GM12801 (cell line): ENCODE measurements at regions not wholly inside any gene's neighbourhood (a gene's known extent, or its start where the extent isn't known, plus 50 kb on each side); places are given as distances from the start of the nearest gene placed in this dataset.

Source experiments
- TF ChIP-seq, protein P1 (sequence below): IDR thresholded peaks from one replicate; pipeline ENCODE4 v1.5.1; 2011; ENCODE audit warnings: control low read depth; ENCODE audit not compliant: insufficient read length; ENCODE audit errors: extremely low read depth

DNA sequence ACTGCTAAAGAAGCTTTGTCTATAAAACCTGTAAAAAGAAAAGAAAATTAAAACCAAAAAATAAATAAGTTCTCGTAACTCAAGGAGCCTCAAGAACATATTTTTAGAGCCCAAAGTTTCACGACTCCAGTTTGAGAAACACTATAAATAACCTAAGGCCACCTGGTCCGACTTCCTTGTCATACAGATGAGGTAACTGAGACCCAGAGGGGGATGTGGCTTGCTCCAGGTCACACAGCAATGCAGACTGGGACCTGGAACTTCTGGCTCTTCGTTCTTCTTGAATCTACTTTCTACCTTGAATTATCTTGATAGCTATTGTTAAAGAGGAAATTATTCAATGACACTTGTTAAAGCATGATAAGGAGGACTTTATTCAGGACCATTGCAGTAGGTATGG is 514.8 kb downstream of the CDK5RAP2 start:
- TF ChIP-seq, protein P1, sequence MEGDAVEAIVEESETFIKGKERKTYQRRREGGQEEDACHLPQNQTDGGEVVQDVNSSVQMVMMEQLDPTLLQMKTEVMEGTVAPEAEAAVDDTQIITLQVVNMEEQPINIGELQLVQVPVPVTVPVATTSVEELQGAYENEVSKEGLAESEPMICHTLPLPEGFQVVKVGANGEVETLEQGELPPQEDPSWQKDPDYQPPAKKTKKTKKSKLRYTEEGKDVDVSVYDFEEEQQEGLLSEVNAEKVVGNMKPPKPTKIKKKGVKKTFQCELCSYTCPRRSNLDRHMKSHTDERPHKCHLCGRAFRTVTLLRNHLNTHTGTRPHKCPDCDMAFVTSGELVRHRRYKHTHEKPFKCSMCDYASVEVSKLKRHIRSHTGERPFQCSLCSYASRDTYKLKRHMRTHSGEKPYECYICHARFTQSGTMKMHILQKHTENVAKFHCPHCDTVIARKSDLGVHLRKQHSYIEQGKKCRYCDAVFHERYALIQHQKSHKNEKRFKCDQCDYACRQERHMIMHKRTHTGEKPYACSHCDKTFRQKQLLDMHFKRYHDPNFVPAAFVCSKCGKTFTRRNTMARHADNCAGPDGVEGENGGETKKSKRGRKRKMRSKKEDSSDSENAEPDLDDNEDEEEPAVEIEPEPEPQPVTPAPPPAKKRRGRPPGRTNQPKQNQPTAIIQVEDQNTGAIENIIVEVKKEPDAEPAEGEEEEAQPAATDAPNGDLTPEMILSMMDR = no peak

DNA sequence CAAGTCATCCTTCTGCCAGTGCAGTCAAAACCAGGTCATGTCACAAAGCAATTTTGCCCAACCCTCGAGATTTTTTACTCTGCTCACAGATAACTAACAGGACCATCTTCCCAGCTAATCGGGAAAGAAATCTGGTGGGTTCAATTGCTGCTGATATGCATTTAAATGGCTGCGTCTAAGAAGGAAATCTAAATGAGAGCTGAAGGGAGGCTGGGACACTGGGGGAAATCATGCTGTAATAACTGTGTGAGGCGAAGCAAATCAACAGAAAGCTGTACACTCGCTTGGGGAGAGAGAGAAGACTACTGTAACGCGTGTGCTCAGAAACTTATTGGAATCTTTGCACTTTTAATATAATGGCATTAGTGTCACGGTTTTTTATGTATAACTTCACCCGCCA is 535.0 kb downstream of the CDK5RAP2 start:
- TF ChIP-seq, protein P1 = no peak

DNA sequence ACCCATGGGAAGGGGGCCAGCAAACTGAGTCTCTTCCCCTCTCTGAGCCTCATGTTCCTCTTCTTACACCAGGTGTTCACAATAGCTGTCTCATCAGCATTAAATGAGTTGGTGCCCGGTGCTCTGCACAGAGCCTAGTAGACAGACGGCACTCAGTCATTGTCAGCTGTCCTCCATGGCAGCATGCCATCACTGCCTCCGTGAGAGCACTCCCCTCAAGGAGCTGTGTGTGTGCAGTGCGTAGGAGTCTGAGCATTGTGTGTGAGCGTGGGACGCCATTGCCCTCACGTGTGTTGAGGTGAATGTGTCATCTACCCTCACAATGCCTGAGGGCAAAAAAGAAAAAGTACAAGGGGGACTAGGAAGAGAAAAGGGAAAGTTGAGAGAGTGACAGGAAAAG is 536.5 kb downstream of the CDK5RAP2 start:
- TF ChIP-seq, protein P1 = no peak

DNA sequence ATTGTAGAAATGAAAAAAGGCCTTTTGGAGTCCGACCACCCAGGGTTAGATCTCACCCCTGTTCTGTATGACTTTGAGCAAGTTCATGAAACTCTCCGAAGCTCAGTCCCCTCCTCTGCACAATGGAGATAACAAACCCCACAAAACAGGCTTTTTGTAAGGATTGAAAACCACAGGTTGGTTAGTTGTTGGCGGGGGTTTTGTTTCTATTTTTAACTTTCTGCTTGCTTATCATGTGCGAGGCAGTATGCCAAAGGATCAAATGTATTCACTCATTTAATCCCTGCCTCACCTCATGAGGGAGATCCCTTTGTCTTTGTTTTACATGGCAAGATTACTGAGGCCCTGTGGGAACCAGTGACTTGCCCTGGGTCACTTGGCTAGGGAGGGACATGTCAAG is 539.1 kb downstream of the CDK5RAP2 start:
- TF ChIP-seq, protein P1 = no peak

DNA sequence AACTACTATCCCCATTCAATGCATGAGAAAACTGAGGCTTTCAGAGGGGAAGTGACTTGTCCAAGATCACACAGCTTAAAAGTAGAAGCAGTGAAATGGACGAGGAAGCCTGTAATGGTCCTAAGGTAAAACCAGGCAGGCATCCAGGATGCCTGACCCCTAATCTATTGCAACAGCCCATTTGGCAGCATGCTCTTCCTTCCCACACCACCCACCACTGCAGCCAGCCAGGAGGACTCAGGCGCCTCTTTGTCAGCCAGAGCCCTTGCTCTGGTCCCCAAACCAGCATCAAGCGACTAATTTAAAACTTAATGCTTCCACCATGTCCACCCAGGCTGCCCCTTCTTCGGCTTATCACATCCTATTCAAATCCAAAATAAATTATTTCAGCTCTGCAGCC is 541.6 kb downstream of the CDK5RAP2 start:
- TF ChIP-seq, protein P1 = no peak

DNA sequence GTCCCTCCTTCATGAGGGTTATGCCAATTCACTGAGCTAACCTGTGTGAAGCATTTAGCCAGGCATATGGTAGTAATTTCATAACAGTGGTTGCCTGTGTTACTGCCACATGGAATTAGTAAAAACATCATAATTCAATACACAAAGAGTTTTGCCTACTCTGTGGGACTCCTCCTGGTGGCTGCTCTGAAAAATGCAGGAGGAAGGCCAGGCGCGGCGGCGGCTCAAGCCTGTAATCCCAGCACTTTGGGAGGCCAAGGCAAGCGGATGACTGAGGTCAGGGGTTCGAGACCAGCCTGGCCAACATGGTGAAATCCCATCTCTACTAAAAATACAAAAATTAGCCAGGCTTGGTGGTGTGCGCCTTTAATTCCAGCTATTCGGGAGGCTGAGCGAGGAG is 547.3 kb downstream of the CDK5RAP2 start:
- TF ChIP-seq, protein P1 = no peak

DNA sequence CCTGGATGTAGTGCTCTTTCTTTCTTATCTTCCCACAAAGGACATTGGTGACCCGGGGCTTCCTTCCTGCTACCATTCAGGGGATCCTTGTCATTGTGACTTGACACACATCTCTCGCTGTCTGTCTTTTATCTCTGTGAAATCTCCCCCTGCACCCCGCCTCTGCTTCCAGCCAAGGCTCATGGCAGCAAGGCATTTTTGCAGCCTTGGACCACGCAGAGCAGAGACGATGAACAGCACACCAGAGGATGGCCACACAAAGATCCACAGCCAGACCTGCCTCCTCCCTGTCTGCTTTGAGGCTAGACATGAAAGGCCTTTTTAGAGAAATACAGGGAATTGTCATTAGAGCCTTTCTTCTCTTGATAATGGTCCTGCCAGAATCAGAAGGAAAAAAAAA is 549.1 kb downstream of the CDK5RAP2 start:
- TF ChIP-seq, protein P1 = no peak

DNA sequence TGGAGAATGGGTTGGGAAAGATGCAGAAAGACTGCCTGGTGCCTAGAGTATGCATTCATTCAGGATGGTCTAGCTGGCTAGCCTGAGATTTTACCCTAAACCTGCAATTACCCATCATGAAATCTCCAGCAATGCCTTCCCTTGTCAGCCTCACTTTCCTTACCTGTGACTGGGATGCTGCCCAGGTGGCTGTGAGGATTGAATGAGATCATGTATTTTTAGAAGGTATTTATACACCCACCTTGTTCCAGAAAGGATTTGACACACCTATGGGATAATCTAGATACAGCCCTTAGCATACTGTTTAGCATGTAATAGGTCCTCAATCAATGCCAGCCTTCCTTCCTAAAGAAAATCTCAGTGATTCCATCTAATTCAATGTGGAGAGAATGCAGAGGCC is 561.4 kb downstream of the CDK5RAP2 start:
- TF ChIP-seq, protein P1 = no peak
